Lower leg skin (tissue), 4 donors: ENCODE measurements at regions not wholly inside any gene's neighbourhood (a gene's known extent, or its start where the extent isn't known, plus 50 kb on each side); places are given as distances from the start of the nearest gene placed in this dataset.

Source experiments
- DNase-seq, 2 donors: peaks; one replicate each; pipeline ENCODE4 v3.0.0-alpha.2; 2019; ENCODE audit warnings: low spot score in 2 of 2
- H3K4me3 ChIP-seq: fragments of 200-600 bp; sonication (generic); 2 replicates; pipeline ENCODE4 v1.5.1; 2017; ENCODE audit warnings: mild to moderate bottlenecking, low read depth; ENCODE audit not compliant: poor library complexity, severe bottlenecking
- CTCF ChIP-seq, 3 donors: fragments of 450-650 bp; IDR thresholded peaks; one replicate each; pipeline ENCODE4 v1.5.1; 2016; ENCODE audit warnings: antibody characterized with exemption in 3 of 3, mild to moderate bottlenecking in 3 of 3, moderate library complexity in 2 of 3
- POLR2A ChIP-seq, 2 donors: fragments of 450-650 bp; IDR thresholded peaks; one replicate each; pipeline ENCODE4 v1.6.1; 2016 to 2017; ENCODE audit warnings: antibody characterized with exemption in 2 of 2, mild to moderate bottlenecking in 1 of 2, moderate library complexity in 1 of 2
- WGBS, 2 donors: methylation state at CpG; one replicate each; pipeline ENCODE4 v1.1.5; 2018; 5-methylcytosine and 5-hydroxymethylcytosine counted together
- intact Hi-C: fragments of 100-400 bp; cut with DNase I; formaldehyde crosslinking; loops from one replicate; pipeline ENCODE4 v1.15.0; 2023; ENCODE audit warnings: low total_unique reads

GRCh38 chr1:190792873-190793272, 315.2 kb upstream of the BRINP3 start:
- H3K4me3 ChIP-seq: no peak overlapping the region
- no peak for DNase-seq
- 87 to 88% methylated on average over 10 of the region's 10 CpGs for whole genome bisulfite sequencing, 2 donors
- intact Hi-C loops: no loop called here
- TF ChIP-seq CTCF (IDR thresholded peaks at IDR 0.05): no peak
- no peak for TF ChIP-seq POLR2A (IDR thresholded peaks at IDR 0.05)

GRCh38 chr1:190807629-190808028, 330.0 kb upstream of the BRINP3 start:
- no peak overlapping the region for H3K4me3 ChIP-seq
- intact Hi-C loops: no loop called here
- no peak for TF ChIP-seq POLR2A (IDR thresholded peaks at IDR 0.05)
- no peak for TF ChIP-seq CTCF (IDR thresholded peaks at IDR 0.05)
- 68 to 73% methylated on average over 1 of the region's 1 CpG for WGBS, 2 donors
- DNase-seq: no peak

- intact Hi-C loops: no loop called here
- TF ChIP-seq POLR2A (IDR thresholded peaks at IDR 0.05) (no peak), CTCF (IDR thresholded peaks at IDR 0.05) (no peak)
- H3K4me3 ChIP-seq: no peak overlapping the region
- WGBS, 2 donors: 66 to 72% methylated on average over 3 of the region's 3 CpGs
- no peak for DNase-seq
Observed at GRCh38 chr1:190808035-190808434, 330.4 kb upstream of the BRINP3 start.

GRCh38 chr1:190809312-190809711, 331.6 kb upstream of the BRINP3 start:
- intact Hi-C loops: no loop called here
- H3K4me3 ChIP-seq: no peak overlapping the region
- no peak for DNase-seq
- 87 to 94% methylated on average over 2 to 3 of the region's 3 CpGs for WGBS, 2 donors
- TF ChIP-seq CTCF (IDR thresholded peaks at IDR 0.05): no peak
- no peak for TF ChIP-seq POLR2A (IDR thresholded peaks at IDR 0.05)

GRCh38 chr1:190812996-190813395, 335.3 kb upstream of the BRINP3 start:
- intact Hi-C loops: no loop called here
- no peak for TF ChIP-seq POLR2A (IDR thresholded peaks at IDR 0.05)
- no peak for TF ChIP-seq CTCF (IDR thresholded peaks at IDR 0.05)
- H3K4me3 ChIP-seq: no peak overlapping the region
- 59 to 65% methylated on average over 2 of the region's 2 CpGs for WGBS, 2 donors
- no peak for DNase-seq

- intact Hi-C loops: no loop called here
- DNase-seq: no peak
- no peak for TF ChIP-seq POLR2A (IDR thresholded peaks at IDR 0.05)
- no peak for TF ChIP-seq CTCF (IDR thresholded peaks at IDR 0.05)
- H3K4me3 ChIP-seq: no peak overlapping the region
Observed at GRCh38 chr1:190832511-190832910, 354.8 kb upstream of the BRINP3 start.
